Suprapubic skin (tissue), 4 donors: ENCODE measurements at regions not wholly inside any gene's neighbourhood (a gene's known extent, or its start where the extent isn't known, plus 50 kb on each side); places are given as distances from the start of the nearest gene placed in this dataset.

Source experiments
- EP300 ChIP-seq: sonication (generic); formaldehyde crosslinking; IDR thresholded peaks from one replicate; pipeline ENCODE4 v1.6.1; 2017; ENCODE audit warnings: antibody characterized with exemption
- POLR2A ChIP-seq, 2 donors: fragments of 450-650 bp; IDR thresholded peaks; one replicate each; pipeline ENCODE4 v1.6.1; 2017; ENCODE audit warnings: antibody characterized with exemption in 2 of 2, mild to moderate bottlenecking in 2 of 2, moderate library complexity in 2 of 2
- POLR2AphosphoS5 ChIP-seq, 3 donors: sonication (generic); formaldehyde crosslinking; IDR thresholded peaks; one replicate each; pipeline ENCODE4 v1.6.1; 2017; ENCODE audit warnings: antibody characterized with exemption in 3 of 3
- TF ChIP-seq, protein P1 (sequence below), 2 donors: fragments of 200-600 bp in 1 of 2; fragments of 450-650 bp in 1 of 2; sonication (generic) in 1 of 2; IDR thresholded peaks; one replicate each; pipeline ENCODE4 v1.5.1; 2016 to 2019; ENCODE audit warnings: antibody characterized with exemption in 2 of 2, mild to moderate bottlenecking in 1 of 2, moderate library complexity in 1 of 2

DNA sequence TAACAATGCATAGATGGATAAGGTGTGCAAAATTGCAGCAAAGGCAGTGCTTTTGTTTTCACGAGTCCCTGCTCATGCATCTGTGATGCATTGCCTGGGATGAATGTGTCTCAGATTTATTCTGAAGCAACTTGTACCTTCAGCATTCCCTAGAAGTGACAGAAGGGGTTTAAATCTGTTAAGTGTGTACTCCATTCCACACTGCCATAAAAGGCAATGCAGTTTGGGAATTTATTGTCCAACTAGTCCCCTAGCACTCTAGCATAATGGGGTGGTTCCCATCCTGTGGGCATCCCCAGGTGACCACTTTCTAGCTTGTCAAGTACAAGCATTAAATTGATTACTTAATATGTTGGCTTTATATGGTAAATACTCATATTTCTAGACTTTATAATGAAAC lies 306.5 kb upstream of the CBLB start:
- TF ChIP-seq, protein P1, sequence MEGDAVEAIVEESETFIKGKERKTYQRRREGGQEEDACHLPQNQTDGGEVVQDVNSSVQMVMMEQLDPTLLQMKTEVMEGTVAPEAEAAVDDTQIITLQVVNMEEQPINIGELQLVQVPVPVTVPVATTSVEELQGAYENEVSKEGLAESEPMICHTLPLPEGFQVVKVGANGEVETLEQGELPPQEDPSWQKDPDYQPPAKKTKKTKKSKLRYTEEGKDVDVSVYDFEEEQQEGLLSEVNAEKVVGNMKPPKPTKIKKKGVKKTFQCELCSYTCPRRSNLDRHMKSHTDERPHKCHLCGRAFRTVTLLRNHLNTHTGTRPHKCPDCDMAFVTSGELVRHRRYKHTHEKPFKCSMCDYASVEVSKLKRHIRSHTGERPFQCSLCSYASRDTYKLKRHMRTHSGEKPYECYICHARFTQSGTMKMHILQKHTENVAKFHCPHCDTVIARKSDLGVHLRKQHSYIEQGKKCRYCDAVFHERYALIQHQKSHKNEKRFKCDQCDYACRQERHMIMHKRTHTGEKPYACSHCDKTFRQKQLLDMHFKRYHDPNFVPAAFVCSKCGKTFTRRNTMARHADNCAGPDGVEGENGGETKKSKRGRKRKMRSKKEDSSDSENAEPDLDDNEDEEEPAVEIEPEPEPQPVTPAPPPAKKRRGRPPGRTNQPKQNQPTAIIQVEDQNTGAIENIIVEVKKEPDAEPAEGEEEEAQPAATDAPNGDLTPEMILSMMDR (IDR thresholded peaks at IDR 0.05), result no peak
- no peak for TF ChIP-seq POLR2AphosphoS5 (IDR thresholded peaks at IDR 0.05)
- no peak for TF ChIP-seq EP300
- TF ChIP-seq POLR2A (IDR thresholded peaks at IDR 0.05), result no peak
